ENCODE measurements at regions not wholly inside any gene's neighbourhood (a gene's known extent, or its start where the extent isn't known, plus 50 kb on each side); places are given as distances from the start of the nearest gene placed in this dataset.

DNA sequence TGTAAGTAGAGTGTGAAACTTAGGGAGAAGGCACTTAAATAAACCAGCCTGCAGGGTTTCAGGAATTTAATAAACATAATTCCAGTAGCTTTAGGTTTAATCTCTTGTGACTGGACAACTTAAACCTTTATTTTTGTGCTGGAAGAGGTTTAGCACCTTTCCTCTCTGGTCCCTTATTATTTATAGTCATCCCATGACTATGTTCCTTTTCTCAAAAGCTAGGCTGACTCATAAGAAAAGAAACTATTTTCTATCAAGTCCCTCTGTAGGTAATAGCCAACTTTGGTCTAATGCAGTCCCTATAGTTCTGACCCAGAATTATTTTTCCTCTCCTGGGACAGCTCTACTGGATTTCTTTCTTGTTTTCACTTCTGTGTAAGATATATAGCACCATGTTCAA is 588.9 kb downstream of the NR2F1-AS1 start:
- Histone ChIP-seq H3K79me2 (ENCODE audit: low read length) (no peaks in the 10 kb centered on the region), H3K27me3 (ENCODE audit: low read depth, low read length) (no peaks in the 10 kb centered on the region), H4K20me1 (ENCODE audit: insufficient read depth, low read length) (no peaks in the 10 kb centered on the region), H3K27ac (ENCODE audit: low read length) (no peak overlapping the region), H3K4me2 (ENCODE audit: low read length) (no peak overlapping the region), H3K9me3 (ENCODE audit: insufficient read depth, low read length) (no peaks in the 10 kb centered on the region), H3K9ac (ENCODE audit: low read length) (no peak overlapping the region), H3K4me3 (ENCODE audit: low read length) (no peak overlapping the region), H3K36me3 (replicated peaks; ENCODE audit: low read depth, low read length) (no peaks in the 10 kb centered on the region), H3K4me1 (ENCODE audit: low read length) (peaks cover 5% of the 10 kb centered on the region; the same call in 1 of the 2 replicates), H2AFZ (ENCODE audit: low read depth, low read length) (no peak overlapping the region)
- TF ChIP-seq CTCF (IDR thresholded peaks at IDR 0.05; ENCODE audit: low read depth, low read length) (no peak), EZH2phosphoT487 (IDR thresholded peaks at IDR 0.05; ENCODE audit: low read depth) (no peak)

GRCh38 chr5:92991581-92992067 is 589.4 kb downstream of the NR2F1-AS1 start:
- TF ChIP-seq EZH2phosphoT487 (IDR thresholded peaks at IDR 0.05; ENCODE audit: low read depth) (no peak), CTCF (IDR thresholded peaks at IDR 0.05; ENCODE audit: low read depth, low read length) (no peak)
- H3K9me3 ChIP-seq (ENCODE audit: insufficient read depth, low read length), result no peaks in the 10 kb centered on the region
- no peaks in the 10 kb centered on the region for H3K36me3 ChIP-seq (replicated peaks; ENCODE audit: low read depth, low read length)
- H2AFZ ChIP-seq (ENCODE audit: low read depth, low read length), result no peak overlapping the region
- no peak overlapping the region for H3K9ac ChIP-seq (ENCODE audit: low read length)
- H3K4me2 ChIP-seq (ENCODE audit: low read length), result no peak overlapping the region
- no peak overlapping the region for H3K27ac ChIP-seq (ENCODE audit: low read length)
- no peaks in the 10 kb centered on the region for H3K27me3 ChIP-seq (ENCODE audit: low read depth, low read length)
- peaks cover 5% of the 10 kb centered on the region; the same call in 1 of the 2 replicates for H3K4me1 ChIP-seq (ENCODE audit: low read length)
- H4K20me1 ChIP-seq (ENCODE audit: insufficient read depth, low read length), result no peaks in the 10 kb centered on the region
- no peak overlapping the region for H3K4me3 ChIP-seq (ENCODE audit: low read length)
- H3K79me2 ChIP-seq (ENCODE audit: low read length), result no peaks in the 10 kb centered on the region

- peaks cover 5% of the 10 kb centered on the region; the same call in 1 of the 2 replicates for H3K4me1 ChIP-seq (ENCODE audit: low read length)
- no peak overlapping the region for H3K4me3 ChIP-seq (ENCODE audit: low read length)
- no peak overlapping the region for H3K4me2 ChIP-seq (ENCODE audit: low read length)
- no peaks in the 10 kb centered on the region for H4K20me1 ChIP-seq (ENCODE audit: insufficient read depth, low read length)
- H3K79me2 ChIP-seq (ENCODE audit: low read length), result no peaks in the 10 kb centered on the region
- H2AFZ ChIP-seq (ENCODE audit: low read depth, low read length), result no peak overlapping the region
- H3K27me3 ChIP-seq (ENCODE audit: low read depth, low read length), result no peaks in the 10 kb centered on the region
- H3K9me3 ChIP-seq (ENCODE audit: insufficient read depth, low read length), result no peaks in the 10 kb centered on the region
- no peak overlapping the region for H3K27ac ChIP-seq (ENCODE audit: low read length)
- TF ChIP-seq CTCF (IDR thresholded peaks at IDR 0.05; ENCODE audit: low read depth, low read length) (no peak), EZH2phosphoT487 (IDR thresholded peaks at IDR 0.05; ENCODE audit: low read depth) (no peak)
- no peak overlapping the region for H3K9ac ChIP-seq (ENCODE audit: low read length)
- H3K36me3 ChIP-seq (replicated peaks; ENCODE audit: low read depth, low read length), result no peaks in the 10 kb centered on the region
Measured at GRCh38 chr5:92990771-92991170, 590.2 kb downstream of the NR2F1-AS1 start.

DNA sequence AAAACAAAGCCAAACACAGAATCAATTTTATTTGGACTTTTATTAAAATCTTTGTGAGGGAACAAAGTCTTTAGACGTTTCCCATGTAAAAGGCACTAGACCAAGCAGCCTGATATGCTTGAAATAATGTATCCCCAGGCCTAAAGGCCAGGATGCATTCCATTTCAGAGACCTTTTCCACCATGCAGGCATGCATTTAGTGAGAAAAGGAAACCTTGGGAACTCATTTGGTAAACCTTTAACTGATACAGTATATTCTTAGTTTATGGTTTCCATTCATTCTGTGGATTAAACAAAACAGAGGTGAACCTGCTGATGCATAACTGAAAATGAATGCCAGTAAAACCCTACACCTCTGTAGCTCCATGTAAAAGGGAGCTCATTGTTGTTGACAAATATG is 600.0 kb downstream of the NR2F1-AS1 start:
- H3K9ac ChIP-seq (ENCODE audit: low read length), result no peak overlapping the region
- no peak overlapping the region for H3K4me3 ChIP-seq (ENCODE audit: low read length)
- H3K36me3 ChIP-seq (replicated peaks; ENCODE audit: low read depth, low read length), result no peaks in the 10 kb centered on the region
- H3K27me3 ChIP-seq (ENCODE audit: low read depth, low read length), result no peaks in the 10 kb centered on the region
- H3K9me3 ChIP-seq (ENCODE audit: insufficient read depth, low read length), result no peaks in the 10 kb centered on the region
- H4K20me1 ChIP-seq (ENCODE audit: insufficient read depth, low read length), result no peaks in the 10 kb centered on the region
- H3K27ac ChIP-seq (ENCODE audit: low read length), result no peak overlapping the region
- H3K4me1 ChIP-seq (ENCODE audit: low read length), result no peaks in the 10 kb centered on the region
- TF ChIP-seq CTCF (IDR thresholded peaks at IDR 0.05; ENCODE audit: low read depth, low read length) (no peak), EZH2phosphoT487 (IDR thresholded peaks at IDR 0.05; ENCODE audit: low read depth) (no peak)
- no peak overlapping the region for H2AFZ ChIP-seq (ENCODE audit: low read depth, low read length)
- no peak overlapping the region for H3K4me2 ChIP-seq (ENCODE audit: low read length)
- no peaks in the 10 kb centered on the region for H3K79me2 ChIP-seq (ENCODE audit: low read length)

All from OCI-LY3 (cell line).